Mammary epithelial cell (primary cell): ENCODE measurements at regions not wholly inside any gene's neighbourhood (a gene's known extent, or its start where the extent isn't known, plus 50 kb on each side); places are given as distances from the start of the nearest gene placed in this dataset.

Source experiments
- CTCF ChIP-seq, 2 donors: IDR thresholded peaks in 1 of 2; conservative IDR thresholded peaks in 1 of 2; 2 replicates each; pipeline ENCODE4 v1.5.1; 2011 to 2012; ENCODE audit warnings: inconsistent platforms in 2 of 2, low read length in 2 of 2, mild to moderate bottlenecking in 2 of 2, control low read depth in 1 of 2, low read depth in 1 of 2; ENCODE audit not compliant: insufficient read depth in 1 of 2; ENCODE audit errors: extremely low read depth in 1 of 2
- EZH2 ChIP-seq: IDR thresholded peaks from 2 replicates; pipeline ENCODE4 v1.6.1; 2012; ENCODE audit warnings: low read length, inconsistent platforms, borderline replicate concordance

- TF ChIP-seq CTCF (conservative IDR thresholded peaks at IDR 0.05 in 1 of 2, IDR thresholded peaks at IDR 0.05 in 1 of 2; ENCODE audit: extremely low read depth in 1 of 2, insufficient read depth in 1 of 2, low read depth in 1 of 2, low read length in 2 of 2), result no peak
- no peak for TF ChIP-seq EZH2
These were observed 1789.9 kb downstream of the MRPL39 start for GRCh38 chr21:23817337-23817736.
